ENCODE measurements at regions not wholly inside any gene's neighbourhood (a gene's known extent, or its start where the extent isn't known, plus 50 kb on each side); places are given as distances from the start of the nearest gene placed in this dataset.
"Not testable (repeated sequence)": the region's sequence is repeated elsewhere in the genome, so short reads cannot be mapped to it uniquely, and the experiment has no call there.

DNA sequence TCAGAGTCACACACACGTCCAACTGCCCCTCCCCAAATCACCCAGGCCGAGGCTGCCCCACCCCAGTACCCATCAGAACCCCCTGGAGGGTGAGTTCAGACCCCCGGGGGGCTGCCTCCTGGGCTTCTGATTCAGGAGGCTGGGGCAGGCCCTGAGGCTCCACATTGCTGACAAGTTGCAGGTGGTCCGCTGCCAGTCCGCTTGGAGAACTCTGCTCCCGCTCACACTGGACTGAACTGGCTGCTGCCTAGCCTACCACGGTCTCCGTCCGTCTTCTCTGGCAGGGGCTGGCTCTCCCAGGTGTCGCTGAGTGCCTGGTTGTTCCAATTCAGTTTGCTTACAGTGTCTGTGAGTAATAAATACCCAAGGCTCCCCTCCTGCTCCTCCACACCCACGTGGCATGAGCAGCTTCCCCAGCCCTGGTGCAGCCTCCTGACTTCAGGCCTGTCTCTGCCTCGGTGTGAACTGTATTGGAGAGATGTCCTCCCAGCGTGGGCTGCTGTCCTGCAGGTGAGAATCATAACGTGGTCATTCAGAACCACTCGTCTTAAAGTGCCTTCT, 163.4 kb downstream of the LAT start:
- DNase-seq: no peak
- TF ChIP-seq POLR2A (IDR thresholded peaks at IDR 0.05; ENCODE audit: low read length): no peak
- no peak for TF ChIP-seq GATA1 (IDR thresholded peaks at IDR 0.05; ENCODE audit: low read depth, low read length)

DNA sequence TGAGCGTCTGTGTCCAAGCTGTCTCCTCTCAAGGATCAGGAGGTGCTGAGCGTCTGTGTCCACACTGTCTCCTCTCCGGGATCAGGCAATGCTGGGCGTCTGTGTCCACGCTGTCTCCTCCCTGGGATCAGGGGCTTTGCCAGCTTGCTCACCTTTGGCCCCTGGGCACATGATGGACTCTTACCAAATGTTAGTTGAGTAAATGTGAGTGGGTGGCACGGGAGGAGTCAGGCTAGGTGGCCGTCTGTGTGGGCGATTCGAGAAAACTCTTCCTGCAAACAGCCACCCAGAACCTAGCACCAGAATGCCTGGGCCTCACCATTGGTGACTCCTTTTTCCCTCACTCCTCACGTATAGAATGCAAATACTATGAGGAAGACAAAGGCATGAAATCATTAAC, 162.9 kb downstream of the LAT start:
- not testable (repeated sequence) for DNase-seq

DNA sequence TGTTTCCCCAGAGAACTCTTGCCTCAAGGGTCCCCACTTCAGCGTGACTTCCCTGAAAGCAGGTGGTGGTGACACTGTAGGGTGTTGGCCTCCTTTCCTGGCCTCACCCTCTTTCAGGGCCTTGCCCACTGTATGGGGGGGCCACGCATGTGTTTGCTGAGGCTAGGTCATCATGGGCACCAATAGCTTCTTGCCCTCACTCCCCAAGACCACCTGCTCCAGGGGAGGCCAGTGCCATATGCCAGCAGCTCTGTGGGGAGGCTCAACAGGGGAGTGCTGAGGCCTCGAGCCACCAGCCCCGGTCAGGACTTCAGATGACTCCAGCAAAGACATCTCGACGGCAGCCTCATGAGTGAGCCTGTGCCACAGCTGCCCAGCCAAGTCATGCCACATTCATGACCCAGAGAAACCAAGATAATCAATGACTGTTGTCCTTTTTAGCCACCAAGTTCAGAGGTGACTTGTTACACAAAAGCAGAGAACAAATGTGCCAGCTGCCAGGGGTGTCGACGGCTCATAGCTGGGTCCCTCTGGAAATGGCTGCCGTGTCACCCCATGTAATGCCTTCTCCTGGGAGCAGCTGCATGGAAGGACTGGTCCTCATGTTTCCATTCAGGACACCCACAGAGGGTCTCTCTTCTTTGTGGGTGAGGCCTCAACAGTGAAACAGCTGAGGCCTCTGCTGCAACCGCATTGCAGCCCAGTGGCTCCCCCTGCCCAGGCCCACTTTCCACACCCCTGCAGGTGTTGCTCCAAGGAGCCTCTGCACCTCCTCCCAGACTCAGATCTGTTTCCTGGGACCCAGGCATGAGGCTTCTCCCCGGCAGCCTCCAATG, 162.2 kb downstream of the LAT start:
- DNase-seq: not testable (repeated sequence)

DNA sequence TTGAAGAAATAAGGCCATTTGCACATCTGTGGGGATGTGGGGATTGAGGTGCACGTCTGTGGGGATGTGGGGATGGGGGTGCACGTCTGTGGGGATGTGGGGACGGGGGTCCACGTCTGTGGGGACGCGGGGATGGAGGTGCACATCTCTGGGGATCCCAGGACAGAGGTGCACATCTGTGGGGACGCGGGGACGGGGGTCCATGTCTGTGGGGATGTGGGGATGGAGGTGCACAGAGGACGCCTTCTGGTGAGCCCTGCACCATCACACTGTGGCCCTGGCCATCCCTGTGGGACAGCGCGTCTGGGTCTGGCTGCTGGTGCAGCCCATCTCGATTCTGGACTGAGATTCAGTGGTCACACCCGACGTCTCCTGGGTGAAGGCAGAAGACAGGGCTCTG, 161.4 kb downstream of the LAT start:
- no peak for TF ChIP-seq POLR2A (IDR thresholded peaks at IDR 0.05; ENCODE audit: low read length)
- TF ChIP-seq GATA1 (IDR thresholded peaks at IDR 0.05; ENCODE audit: low read depth, low read length): no peak
- DNase-seq: no peak

DNA sequence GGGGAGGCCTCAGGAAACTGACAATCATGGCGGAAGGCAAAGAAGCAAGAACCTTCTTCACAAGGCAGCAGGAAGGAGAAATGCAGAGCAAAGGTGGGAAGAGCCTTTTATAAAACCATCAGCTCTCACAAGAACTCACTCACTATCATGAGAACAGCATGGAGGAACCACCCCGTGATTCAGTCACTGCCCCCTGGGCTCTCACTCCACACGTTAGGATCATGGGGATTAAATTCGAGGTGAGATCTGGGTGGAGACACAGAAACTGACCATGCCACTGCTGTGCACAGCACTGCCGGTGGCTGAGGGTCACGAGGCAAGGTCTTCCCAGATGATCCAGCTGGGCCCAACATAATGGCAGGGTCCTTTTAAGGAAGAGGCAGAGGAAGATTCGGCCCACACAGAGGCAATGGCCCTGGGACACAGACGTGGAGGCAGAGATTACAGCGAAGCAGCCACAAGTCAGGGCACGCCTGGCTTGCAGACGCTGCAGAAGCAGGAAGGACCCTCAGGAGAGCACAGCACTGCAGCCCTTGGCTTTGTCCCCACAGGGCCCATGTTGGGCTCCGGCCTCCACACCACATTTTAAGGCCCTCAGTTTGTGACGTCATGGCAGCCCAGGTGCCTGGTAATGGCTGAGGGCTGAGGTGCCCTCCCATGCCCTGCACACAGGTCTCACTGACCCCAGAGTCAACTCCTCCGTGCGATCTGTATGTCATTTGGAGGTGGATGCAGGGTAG, 160.8 kb downstream of the LAT start:
- DNase-seq: not testable (repeated sequence)

DNA sequence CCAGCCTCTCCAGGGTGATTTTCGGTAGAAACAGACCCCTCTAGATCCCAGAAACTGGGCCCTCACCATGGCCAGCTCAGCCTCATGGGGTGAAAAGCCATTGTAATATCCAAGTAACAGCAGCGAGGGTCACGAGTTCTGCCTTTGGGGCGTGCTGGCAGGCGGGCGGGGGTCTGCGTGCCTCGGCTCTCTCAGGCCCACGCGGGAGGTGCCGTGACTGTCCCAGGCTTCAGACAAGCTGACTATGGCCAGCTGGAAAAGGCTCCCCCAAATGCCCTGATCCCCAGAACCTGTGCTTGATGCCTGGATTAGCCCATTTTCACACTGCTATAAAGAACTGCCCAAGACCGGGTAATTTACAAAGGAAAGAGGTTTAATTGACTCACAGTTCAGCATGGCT, 160.2 kb downstream of the LAT start:
- DNase-seq: not testable (repeated sequence)

DNA sequence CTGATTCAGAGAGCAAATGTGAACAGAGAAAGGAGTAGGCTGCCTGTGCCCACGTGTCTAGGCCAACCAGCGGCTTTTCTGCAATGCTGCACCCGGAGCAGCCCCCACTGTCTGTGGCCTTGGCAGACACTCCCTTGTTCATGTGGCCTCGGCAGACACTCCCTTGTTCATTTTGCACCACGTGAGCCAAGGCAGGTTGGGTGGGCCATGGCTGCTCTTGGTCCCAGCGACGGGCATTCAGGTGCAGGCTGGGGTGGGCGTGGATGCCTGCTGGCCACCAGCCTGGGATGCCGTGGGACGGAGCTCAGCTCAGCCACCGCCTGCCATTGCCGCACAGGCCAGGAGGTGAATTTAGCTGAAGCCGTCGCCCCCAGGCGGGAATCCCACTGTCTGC, 159.8 kb downstream of the LAT start:
- DNase-seq: not testable (repeated sequence)

DNA sequence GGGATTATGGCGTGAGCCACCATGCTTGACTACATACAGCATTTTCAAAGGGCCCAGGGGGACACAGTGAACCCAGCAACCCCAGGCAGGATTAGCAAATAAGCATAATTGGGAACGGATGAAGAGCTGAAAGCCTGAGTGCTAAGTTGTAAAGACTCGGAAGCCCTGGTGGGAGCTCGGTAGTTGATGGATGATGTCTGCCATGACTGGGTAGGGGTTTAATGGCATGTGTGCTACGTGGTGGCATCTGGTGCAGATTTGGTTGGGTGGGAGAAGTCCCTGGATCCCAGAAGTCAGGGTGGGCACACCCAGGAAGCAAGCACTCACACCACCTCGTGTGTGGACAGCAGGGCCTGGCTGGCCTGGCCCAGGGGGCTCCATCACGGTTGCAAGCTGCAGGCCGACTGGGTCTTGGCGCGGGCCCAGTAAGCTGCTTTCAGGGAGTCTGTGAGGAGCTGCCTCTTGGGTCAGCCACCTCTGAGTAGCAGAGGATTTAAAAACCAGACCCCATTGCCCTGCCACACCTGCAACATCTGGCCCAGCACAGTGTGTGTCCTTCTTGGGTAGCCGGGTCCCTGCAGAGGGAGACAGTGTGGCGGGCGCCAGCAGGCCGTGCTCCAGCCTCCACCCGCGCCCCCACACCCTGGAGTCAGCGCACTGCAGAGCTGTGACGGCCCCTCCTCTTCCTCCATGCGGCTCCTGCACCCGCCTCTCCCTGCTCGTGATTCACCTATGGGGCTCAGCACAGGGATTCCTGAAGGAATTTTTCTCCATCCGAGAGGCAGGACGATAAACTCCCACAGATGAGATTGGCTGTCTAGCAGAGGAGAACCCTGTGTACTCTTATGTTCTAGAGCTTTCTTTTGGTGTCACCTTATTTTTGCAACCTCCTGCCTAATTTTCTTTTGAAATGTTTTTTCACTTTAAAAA, 159.2 kb downstream of the LAT start:
- DNase-seq: not testable (repeated sequence)

DNA sequence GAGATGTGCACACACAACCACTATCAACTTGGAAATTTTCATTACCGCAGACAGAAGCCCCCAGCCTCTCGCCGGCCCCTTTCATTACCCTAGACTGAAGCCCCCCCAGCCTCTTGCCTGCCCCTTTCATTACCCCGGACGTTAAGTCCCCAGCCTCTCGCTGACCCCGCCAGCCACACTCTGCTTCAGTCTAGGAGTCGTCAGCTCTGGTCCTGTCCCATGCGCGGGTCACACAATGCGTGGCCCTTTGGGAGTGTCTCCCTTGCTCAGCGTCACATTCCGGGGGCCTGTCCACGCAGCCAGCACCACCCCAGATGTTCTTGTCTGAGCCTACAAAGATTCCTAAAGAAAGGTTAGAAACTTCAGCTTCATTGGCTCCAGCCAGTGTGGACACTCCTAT, 157.7 kb downstream of the LAT start:
- DNase-seq: not testable (repeated sequence)

DNA sequence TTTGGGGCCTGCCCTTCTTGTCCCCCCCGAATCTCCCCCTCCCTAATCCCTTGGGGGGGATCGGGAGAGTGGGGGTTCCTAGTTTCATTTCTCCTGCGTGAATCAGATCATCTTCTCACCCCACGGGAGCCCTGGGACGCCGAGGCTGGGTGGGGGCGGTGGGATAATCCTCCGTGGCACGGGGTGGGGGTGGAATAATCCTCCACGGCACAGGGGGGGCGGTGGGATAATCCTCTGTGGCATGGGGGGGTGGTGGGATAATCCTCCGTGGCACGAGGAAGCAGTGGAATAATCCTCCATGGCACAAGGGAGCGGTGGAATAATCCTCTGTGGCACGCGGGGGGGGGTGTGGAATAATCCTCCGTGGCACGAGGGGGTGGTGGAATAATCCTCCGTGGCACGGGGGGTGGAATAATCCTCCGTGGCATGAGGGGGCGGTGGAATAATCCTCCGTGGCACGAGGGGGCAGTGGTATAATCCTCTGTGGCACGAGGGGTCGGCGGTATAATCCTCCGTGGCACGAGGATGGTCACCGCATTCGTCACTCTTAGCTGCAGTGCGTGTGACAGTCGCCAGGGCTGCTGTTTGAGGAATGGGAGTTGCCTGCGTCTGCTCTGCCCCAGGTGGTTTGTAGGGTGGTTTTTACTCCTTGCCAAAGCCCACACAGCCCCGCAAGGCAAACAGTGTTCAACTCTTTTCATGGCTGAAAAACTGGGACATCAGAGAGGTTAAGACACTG, 156.9 kb downstream of the LAT start:
- TF ChIP-seq POLR2A (IDR thresholded peaks at IDR 0.05; ENCODE audit: low read length): no peak
- TF ChIP-seq GATA1 (IDR thresholded peaks at IDR 0.05; ENCODE audit: low read depth, low read length): no peak
- DNase-seq: no peak

DNA sequence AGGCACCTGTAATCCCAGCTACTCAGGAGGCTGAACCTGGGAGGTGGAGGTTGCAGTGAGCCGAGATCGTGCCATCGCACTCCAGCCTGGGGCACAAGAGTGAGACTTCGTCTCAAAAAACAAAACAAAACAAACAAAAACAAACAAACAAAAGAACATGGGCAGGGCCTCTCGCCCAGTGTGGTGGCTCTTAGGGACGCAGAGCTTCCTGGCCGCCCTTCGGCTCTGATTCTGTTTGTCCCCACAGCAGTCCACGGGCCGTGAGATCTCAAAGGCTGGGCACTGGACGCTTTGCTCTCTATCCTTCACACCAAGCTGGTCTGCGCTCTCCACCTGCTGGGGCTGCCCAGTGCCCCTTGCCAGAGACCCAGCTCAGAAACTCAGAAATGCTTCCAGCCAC, 156.3 kb downstream of the LAT start:
- not testable (repeated sequence) for DNase-seq

DNA sequence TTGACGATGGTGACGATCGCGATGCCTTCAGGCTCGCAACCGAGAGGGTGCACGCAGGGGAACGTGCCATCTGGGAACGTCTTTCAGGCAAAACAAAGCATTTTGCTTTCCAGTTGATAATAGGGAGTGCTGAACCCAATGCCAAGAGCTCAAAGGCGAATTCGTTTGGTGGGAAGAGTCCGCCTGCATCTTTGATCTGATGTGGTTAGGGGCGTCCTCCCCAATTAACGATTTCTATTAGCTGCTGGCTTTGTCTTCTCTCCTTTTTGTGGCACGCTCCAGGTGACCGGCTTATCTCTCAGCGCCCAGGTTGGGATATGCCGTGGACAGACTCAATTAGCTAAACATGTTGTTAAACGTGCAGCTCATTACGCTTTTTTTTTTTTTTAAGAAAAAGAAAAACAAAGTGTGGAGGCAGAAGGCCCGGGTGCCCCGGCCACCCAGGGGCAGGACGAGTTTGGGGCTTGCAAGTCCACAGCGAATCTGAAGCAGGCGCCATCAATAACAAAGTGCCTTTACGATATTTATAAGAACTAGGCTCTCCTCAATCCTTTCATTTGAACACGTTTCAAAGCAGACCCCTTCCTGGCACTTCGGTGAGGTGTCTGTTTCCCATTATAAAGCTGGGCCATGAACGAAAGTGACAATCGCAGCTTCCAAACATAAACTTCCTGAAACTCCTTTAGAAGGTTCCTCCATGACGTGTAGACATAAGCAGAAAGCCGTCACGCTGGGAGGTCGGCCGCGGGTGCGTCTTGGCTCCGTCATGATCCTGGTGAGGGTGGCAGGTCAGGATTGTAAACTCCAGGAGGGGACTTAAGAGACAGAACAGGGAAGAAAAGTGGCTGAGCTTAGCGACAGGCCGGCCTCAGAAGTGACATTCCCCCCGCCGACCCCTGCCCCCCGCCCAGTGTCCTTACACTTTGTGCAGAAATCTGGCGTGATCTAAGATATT, 155.3 kb downstream of the LAT start:
- not testable (repeated sequence) for DNase-seq

DNA sequence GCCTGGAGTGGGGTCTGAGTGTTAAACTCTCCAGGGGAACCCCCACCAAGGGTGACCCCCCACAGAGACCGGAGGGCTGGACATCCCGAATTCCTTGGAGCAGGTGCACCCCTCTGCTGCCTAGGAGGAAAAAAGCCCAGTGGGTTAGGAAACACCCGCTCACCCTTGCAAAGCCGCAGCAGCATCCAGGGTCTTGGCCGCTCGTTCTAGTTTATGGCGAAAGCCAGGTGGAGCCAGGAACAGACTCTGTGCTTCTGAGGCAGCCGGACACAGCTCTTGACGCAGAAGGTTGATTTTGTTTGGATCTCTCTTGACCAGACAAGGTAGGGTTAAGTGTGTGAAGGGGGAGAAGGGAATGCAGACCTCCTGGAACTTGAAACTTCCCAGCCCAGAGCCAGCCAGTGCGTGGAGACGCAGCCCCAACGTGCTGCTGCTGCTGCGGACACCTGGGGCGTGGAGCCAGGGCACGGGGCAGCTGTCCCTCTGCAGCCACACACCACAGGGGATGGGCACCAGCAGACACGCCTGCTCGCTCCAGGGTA, 154.5 kb downstream of the LAT start:
- no peak for DNase-seq
- TF ChIP-seq GATA1 (IDR thresholded peaks at IDR 0.05; ENCODE audit: low read depth, low read length): no peak
- no peak for TF ChIP-seq POLR2A (IDR thresholded peaks at IDR 0.05; ENCODE audit: low read length)

DNA sequence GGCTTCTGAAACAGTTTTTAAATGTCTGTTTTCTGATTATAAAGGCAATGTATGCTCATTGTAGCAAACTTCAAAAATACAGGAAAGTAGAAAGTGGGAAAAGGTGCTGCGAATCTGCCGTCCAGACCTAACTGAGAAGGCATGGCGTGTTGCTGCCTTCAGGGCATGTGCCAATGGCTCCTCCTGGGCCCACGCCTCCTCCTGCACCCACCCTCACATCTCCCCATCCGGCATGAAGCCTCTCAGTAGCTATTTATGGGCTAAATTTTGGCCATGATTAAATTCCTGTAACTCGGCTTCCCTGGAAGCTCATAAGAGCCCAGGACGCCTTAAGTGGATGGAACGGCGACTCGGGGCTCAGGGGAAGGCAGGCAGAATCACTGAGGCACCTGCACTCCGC, 153.8 kb downstream of the LAT start:
- not testable (repeated sequence) for DNase-seq

DNA sequence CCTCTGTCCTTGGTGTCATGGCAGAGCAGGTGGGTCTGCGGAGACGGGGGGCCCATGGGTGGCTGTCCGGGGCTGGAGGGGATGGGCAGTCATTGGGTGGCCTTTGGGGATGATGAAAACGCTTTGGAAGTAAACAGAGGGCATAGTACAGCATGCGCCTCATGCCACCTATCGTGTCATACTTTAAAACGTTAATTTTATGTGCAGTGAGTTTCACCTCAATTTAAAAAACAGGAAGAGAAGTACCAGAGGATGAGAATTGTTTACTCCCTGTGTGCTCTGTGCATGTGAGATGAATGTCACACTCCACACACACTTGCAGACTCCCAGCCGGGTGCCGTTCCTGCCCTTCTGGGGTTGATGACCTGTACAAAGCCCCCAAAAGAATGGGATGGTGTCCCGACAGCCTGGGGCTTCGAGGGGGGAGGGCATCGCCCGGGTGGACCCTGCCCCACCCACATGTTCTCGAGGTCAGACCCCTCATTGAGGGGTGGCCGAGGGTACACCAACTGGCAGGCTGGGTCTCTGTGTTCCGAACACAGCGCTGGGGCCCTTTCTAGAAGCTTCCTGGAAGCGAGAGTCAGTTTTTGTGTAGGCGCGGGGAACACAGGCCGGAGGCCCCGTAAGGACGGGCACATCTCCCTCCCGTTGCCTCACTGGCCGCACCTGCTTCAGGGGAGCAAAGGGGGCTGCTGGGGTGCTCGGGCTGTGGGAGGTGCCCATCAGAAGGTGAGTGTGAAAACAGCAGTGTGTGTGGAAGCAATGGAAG, 153.2 kb downstream of the LAT start:
- DNase-seq: not testable (repeated sequence)

DNA sequence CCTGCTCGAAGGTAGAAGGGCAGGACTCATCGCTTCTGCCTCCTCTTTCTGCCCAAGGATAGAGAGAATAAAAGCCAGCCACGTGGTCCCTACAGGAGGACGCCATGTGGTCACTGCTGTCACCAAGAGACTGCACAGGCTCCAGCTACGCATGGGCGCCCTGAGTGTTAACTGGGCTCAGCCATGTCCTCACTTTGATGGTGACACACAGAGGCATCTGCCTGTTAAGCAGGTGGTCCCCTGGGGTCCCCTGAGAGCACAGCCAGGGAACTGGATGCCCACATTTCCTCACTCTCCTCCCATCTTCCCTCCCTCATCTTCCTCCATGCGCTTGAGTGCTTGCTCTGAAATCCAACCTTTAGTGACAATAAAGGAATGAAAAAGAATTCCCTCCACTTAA, 152.6 kb downstream of the LAT start:
- not testable (repeated sequence) for DNase-seq

DNA sequence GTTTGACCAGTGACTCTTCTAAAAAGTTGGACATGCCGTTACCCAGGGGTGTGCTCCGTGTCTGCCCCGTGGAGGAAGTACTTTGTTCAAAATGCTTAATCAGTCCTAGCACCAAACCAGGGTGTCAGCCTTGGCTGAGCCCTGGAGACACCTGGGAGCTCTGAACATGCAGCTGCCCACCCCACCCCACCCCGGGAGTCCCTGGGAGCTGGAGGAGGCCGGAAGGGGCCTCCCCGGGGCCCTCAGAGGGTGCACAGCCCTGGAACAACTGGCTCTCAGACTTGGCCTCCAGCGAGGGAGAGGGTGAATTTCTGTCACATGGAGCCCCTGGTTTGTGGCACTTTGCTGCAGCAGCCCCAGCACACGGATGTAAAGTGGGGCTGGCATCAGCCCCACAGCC, 152.1 kb downstream of the LAT start:
- DNase-seq: not testable (repeated sequence)

DNA sequence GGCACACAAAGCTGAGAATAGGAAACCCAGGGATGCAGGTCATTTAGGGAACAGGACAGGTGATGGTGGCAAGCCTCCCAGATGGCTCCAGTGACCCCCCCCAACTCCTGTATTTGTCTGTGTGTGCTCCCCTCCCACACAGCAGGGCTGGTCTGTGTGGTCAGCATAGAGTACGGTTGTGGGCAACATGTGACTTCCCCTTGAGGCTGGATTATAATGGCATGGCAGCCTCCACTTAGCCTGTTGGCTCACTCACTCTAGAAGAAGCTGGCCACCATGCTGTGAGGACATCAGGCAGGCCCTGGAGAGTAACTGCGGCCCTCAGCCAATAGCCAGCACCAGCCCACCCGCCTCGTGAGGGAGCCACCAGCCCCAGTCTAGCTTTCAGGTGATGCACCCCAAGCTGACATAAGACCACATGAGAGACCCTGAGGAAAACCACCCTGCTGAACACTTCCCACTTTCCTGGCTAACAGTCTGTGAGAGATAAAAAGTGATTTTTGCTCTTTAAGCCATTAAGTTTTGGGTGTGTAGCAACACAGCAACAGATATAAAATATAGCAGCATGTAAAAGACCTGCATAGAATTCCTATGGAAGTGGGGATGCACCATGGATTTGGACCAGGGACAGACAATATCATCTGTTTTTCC, 151.3 kb downstream of the LAT start:
- DNase-seq: not testable (repeated sequence)
